A673 (cell line): ENCODE measurements at regions not wholly inside any gene's neighbourhood (a gene's known extent, or its start where the extent isn't known, plus 50 kb on each side); places are given as distances from the start of the nearest gene placed in this dataset.

ENCODE experiments used
- BruUV-seq: library from RNA; stranded (reverse); fragments of 400-500 nt; replicated peaks from 2 replicates; lab custom pipeline; 2021; lab: Mats Ljungman, UMichigan
- CTCF ChIA-PET: fragments of 300-600 bp; sonication (Branson Sonifier 250); formaldehyde crosslinking; loops from one replicate; lab custom pipeline; 2022; ENCODE audit warnings: antibody characterized with exemption; lab: Charles Lee
- POLR2A ChIA-PET: fragments of 300-600 bp; sonication (Branson Sonifier 250); formaldehyde crosslinking; loops from one replicate; lab custom pipeline; 2022; ENCODE audit warnings: antibody characterized with exemption; ENCODE audit not compliant: low non-redundant PET; lab: Charles Lee
- DNase-seq: peaks from one replicate; pipeline ENCODE4 v3.0.0-alpha.2; 2015; ENCODE audit warnings: low spot score
- H3K27ac ChIP-seq: fragments of 200-600 bp; sonication (generic); 2 replicates; pipeline ENCODE4 v1.5.1; 2016; ENCODE audit warnings: mixed run types, low read depth, mild to moderate bottlenecking, mixed read lengths, antibody characterized with exemption, low read length; ENCODE audit not compliant: poor library complexity, severe bottlenecking
- H3K27me3 ChIP-seq: fragments of 200-600 bp; sonication (generic); replicated peaks from 2 replicates; pipeline ENCODE4 v1.6.1; 2017; ENCODE audit warnings: mixed run types, low read depth, mild to moderate bottlenecking, mixed read lengths, antibody characterized with exemption, low read length; ENCODE audit not compliant: insufficient read depth, poor library complexity
- H3K36me3 ChIP-seq: fragments of 200-600 bp; sonication (generic); 2 replicates; pipeline ENCODE4 v1.6.1; 2016; ENCODE audit warnings: mixed run types, mild to moderate bottlenecking, mixed read lengths, antibody characterized with exemption, low read length; ENCODE audit not compliant: insufficient read depth, poor library complexity, severe bottlenecking
- H3K4me1 ChIP-seq: fragments of 200-600 bp; sonication (generic); 2 replicates; pipeline ENCODE4 v1.6.1; 2017; ENCODE audit warnings: mixed run types, mild to moderate bottlenecking, mixed read lengths, antibody characterized with exemption, low read length; ENCODE audit not compliant: insufficient read depth, poor library complexity, severe bottlenecking
- H3K4me3 ChIP-seq: fragments of 200-600 bp; sonication (generic); 2 replicates; pipeline ENCODE4 v1.5.1; 2016; ENCODE audit warnings: low read depth, mixed run types, mild to moderate bottlenecking, mixed read lengths, low read length; ENCODE audit not compliant: poor library complexity, severe bottlenecking
- H3K9me3 ChIP-seq: fragments of 200-600 bp; sonication (generic); 2 replicates; pipeline ENCODE4 v1.6.1; 2016; ENCODE audit warnings: mixed run types, low read depth, mild to moderate bottlenecking, mixed read lengths, antibody characterized with exemption, low read length; ENCODE audit not compliant: poor library complexity, severe bottlenecking
- EZH2 ChIP-seq: fragments of 200-600 bp; sonication (generic); IDR thresholded peaks from 2 replicates; pipeline ENCODE4 v1.6.1; 2017; ENCODE audit warnings: borderline replicate concordance, low read depth, mild to moderate bottlenecking, mixed read lengths, antibody characterized with exemption, low read length; ENCODE audit not compliant: poor library complexity, severe bottlenecking
- intact Hi-C: fragments of 100-400 bp; cut with micrococcal nuclease; formaldehyde crosslinking; loops from one replicate; pipeline ENCODE4 v1.10.0; 2022; ENCODE audit not compliant: unreplicated experiment
- TF ChIP-seq, protein P1 (sequence below): fragments of 300-800, 200-600 bp; sonication (generic); conservative IDR thresholded peaks from 2 replicates; pipeline ENCODE4 v1.5.1; 2017; ENCODE audit warnings: low read depth, mild to moderate bottlenecking, antibody characterized with exemption, low read length, moderate library complexity, mixed read lengths

DNA sequence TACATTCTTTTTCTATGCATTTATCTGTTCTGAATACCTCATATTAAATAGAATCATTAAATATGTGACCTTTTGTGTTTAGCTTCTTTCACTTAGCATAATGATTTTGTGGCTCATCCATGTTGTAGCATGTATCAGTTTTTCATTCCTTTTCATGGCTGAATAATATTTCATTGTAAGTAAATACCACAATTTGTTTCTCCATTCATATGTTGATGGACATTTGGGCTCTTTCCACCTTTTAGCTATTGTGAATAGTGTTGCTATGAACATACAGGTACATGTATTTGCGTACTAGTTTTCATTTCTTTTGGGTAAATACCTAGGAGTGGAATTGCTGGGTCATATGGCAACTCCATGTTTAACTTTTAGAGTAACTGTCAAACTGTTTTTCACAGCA, 85.1 kb downstream of the GNL3L start:
- intact Hi-C loops: no loop called here
- Histone ChIP-seq H3K4me1 (no peaks in the 10 kb centered on the region), H3K27ac (no peak overlapping the region), H3K4me3 (no peak overlapping the region), H3K36me3 (no peaks in the 10 kb centered on the region), H3K9me3 (no peaks in the 10 kb centered on the region), H3K27me3 (no peaks in the 10 kb centered on the region)
- BruUV-seq: no TSS peak
- no peak for DNase-seq
- CTCF ChIA-PET: no interaction called here
- TF ChIP-seq EZH2: no peak
- TF ChIP-seq, protein P1, sequence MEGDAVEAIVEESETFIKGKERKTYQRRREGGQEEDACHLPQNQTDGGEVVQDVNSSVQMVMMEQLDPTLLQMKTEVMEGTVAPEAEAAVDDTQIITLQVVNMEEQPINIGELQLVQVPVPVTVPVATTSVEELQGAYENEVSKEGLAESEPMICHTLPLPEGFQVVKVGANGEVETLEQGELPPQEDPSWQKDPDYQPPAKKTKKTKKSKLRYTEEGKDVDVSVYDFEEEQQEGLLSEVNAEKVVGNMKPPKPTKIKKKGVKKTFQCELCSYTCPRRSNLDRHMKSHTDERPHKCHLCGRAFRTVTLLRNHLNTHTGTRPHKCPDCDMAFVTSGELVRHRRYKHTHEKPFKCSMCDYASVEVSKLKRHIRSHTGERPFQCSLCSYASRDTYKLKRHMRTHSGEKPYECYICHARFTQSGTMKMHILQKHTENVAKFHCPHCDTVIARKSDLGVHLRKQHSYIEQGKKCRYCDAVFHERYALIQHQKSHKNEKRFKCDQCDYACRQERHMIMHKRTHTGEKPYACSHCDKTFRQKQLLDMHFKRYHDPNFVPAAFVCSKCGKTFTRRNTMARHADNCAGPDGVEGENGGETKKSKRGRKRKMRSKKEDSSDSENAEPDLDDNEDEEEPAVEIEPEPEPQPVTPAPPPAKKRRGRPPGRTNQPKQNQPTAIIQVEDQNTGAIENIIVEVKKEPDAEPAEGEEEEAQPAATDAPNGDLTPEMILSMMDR: no peak
- POLR2A ChIA-PET: no interaction called here

DNA sequence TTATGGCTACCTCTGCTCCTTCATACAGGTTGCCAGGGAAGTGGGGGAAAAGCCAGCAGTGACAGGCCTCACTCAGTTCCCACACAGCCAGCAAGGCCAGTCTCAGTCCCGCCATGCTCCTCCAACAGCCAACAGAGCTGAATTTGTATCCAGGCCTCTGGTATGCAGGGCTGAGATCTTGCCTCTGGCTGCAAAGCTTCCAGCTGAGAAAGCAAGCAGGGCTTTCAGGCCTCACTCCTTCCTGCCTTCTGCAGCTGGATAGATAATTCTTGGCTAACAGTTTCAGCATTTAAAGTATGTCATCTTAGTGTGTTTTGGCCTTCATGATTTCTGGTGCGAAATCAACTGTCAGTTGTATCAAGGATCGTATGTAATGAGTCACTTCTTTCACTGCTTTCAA, 103.6 kb downstream of the GNL3L start:
- Histone ChIP-seq H3K4me3 (no peak overlapping the region), H3K36me3 (no peaks in the 10 kb centered on the region), H3K27ac (no peak overlapping the region), H3K4me1 (no peaks in the 10 kb centered on the region), H3K9me3 (no peaks in the 10 kb centered on the region), H3K27me3 (no peaks in the 10 kb centered on the region)
- no peak for DNase-seq
- BruUV-seq: no TSS peak
- ChIA-PET POLR2A (no interaction called here), CTCF (no interaction called here)
- TF ChIP-seq EZH2: no peak
- TF ChIP-seq, protein P1: no peak
- intact Hi-C loops: no loop called here

DNA sequence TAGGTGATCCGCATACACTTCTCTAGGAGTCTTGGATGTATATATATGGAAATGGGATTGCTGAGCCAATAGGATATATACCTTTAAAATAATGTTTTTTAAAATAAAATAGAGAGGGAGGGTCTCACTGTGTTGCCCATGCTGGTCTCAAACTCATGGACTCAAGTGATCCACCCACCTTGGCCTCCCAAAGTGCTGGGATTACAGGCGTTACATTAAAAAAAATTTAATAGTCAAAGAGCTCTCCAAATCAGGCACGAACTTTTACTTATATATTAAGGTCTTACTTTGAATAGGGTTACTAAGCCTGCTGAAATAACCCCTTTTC, 109.0 kb downstream of the GNL3L start:
- TF ChIP-seq, protein P1: no peak
- TF ChIP-seq EZH2: no peak
- Histone ChIP-seq H3K27ac (peak overlapping the region; percentile 93), H3K9me3 (no peaks in the 10 kb centered on the region), H3K4me3 (peak overlapping the region; percentile 47), H3K36me3 (no peaks in the 10 kb centered on the region), H3K4me1 (no peaks in the 10 kb centered on the region), H3K27me3 (no peaks in the 10 kb centered on the region)
- POLR2A ChIA-PET: interaction anchor here (0.7 kb wide), 2 partner anchors 86 to 170 kb away, joined by 4 read pairs; no protein-coding TSS in a partner anchor
- intact Hi-C loops: no loop called here
- DNase-seq: no peak
- CTCF ChIA-PET: interaction anchor here (0.6 to 0.9 kb wide), 2 partner anchors 87 to 147 kb away, joined by 3 to 4 read pairs; no protein-coding TSS in a partner anchor
- TSS peak; percentile 98 for BruUV-seq
